KMS-11 (cell line): ENCODE measurements at regions not wholly inside any gene's neighbourhood (a gene's known extent, or its start where the extent isn't known, plus 50 kb on each side); places are given as distances from the start of the nearest gene placed in this dataset.
"Not testable (repeated sequence)": the region's sequence is repeated elsewhere in the genome, so short reads cannot be mapped to it uniquely, and the experiment has no call there.

Experiments
- H2AFZ ChIP-seq: fragments of 200-600 bp; sonication (generic); 2 replicates; pipeline ENCODE4 v1.6.1; 2016; ENCODE audit warnings: antibody characterized with exemption, mixed run types, low read depth
- H3K27ac ChIP-seq: fragments of 200-600 bp; sonication (generic); 2 replicates; pipeline ENCODE4 v1.6.1; 2016; ENCODE audit warnings: mild to moderate bottlenecking, mixed run types
- H3K27me3 ChIP-seq: fragments of 200-600 bp; sonication (generic); 2 replicates; pipeline ENCODE4 v1.6.1; 2017; ENCODE audit warnings: mild to moderate bottlenecking, low read depth, mixed run types, moderate library complexity; ENCODE audit not compliant: insufficient read depth
- H3K36me3 ChIP-seq: fragments of 200-600 bp; sonication (generic); 2 replicates; pipeline ENCODE4 v1.6.1; 2017; ENCODE audit warnings: mild to moderate bottlenecking, mixed run types; ENCODE audit not compliant: insufficient read depth
- H3K4me1 ChIP-seq: fragments of 200-600 bp; sonication (generic); 2 replicates; pipeline ENCODE4 v1.6.1; 2016; ENCODE audit warnings: mild to moderate bottlenecking, low read depth, mixed run types; ENCODE audit not compliant: poor library complexity, severe bottlenecking
- H3K4me2 ChIP-seq: fragments of 200-600 bp; sonication (generic); 2 replicates; pipeline ENCODE4 v1.7.0; 2016; ENCODE audit warnings: mild to moderate bottlenecking, mixed run types
- H3K4me3 ChIP-seq: fragments of 200-600 bp; sonication (generic); IDR thresholded peaks from 2 replicates; pipeline ENCODE4 v1.6.1; 2017; ENCODE audit warnings: low read depth, low read length, mixed read lengths; ENCODE audit not compliant: insufficient read depth
- H3K79me2 ChIP-seq: fragments of 200-600 bp; sonication (generic); 2 replicates; pipeline ENCODE4 v1.6.1; 2016; ENCODE audit warnings: low read depth, mixed run types; ENCODE audit not compliant: insufficient read depth
- H3K9ac ChIP-seq: fragments of 200-600 bp; sonication (generic); 2 replicates; pipeline ENCODE4 v1.6.1; 2016; ENCODE audit warnings: mild to moderate bottlenecking, mixed run types
- H4K20me1 ChIP-seq: fragments of 200-600 bp; sonication (generic); 2 replicates; pipeline ENCODE4 v1.6.1; 2016; ENCODE audit warnings: mild to moderate bottlenecking, mixed run types; ENCODE audit not compliant: insufficient read depth
- CTCF ChIP-seq: fragments of 200-600 bp; sonication (generic); conservative IDR thresholded peaks from 2 replicates; pipeline ENCODE4 v1.6.1; 2017; ENCODE audit warnings: low read depth, mild to moderate bottlenecking, antibody characterized with exemption, low read length, moderate library complexity, mixed read lengths

DNA sequence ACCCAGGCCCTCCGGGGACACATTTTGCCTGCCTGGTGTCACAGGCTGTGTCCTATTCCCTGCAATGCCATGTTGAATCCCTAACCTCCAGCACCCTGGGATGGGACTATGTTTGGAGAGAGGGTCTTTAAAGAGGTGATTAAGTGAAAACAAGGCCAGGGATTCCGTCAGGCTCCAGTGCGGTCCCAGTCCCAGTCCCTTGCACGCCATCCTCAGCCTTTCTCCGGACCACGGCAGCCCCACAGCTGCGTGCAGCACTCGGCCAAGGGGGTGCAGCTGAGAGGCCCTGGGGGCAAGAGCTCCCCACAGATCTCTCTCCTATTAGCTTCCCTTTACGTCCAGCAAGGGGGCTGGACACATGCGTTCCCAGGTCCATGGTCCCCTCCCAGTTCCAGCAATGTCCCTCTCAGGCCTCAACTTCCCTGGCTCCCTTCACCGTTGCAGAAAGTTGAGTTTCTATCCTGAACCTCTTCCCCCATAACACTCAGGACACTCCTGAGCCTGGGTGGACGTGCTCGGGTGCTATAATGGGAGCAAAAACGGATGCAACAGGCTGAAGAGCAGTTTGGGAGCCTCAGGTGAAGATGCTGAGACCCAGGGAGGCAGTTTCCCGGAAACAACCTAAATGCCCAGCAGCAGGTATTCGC is 1422.7 kb downstream of the BRD1 start:
- no peaks in the 10 kb centered on the region for H3K79me2 ChIP-seq
- H3K4me3 ChIP-seq: no peak overlapping the region
- H3K9ac ChIP-seq: no peak overlapping the region
- H2AFZ ChIP-seq: no peak overlapping the region
- no peaks in the 10 kb centered on the region for H3K36me3 ChIP-seq
- no peak for TF ChIP-seq CTCF
- H3K27ac ChIP-seq: no peak overlapping the region
- no peaks in the 10 kb centered on the region for H4K20me1 ChIP-seq
- H3K27me3 ChIP-seq: no peaks in the 10 kb centered on the region
- H3K4me1 ChIP-seq: no peaks in the 10 kb centered on the region
- H3K4me2 ChIP-seq: no peak overlapping the region

DNA sequence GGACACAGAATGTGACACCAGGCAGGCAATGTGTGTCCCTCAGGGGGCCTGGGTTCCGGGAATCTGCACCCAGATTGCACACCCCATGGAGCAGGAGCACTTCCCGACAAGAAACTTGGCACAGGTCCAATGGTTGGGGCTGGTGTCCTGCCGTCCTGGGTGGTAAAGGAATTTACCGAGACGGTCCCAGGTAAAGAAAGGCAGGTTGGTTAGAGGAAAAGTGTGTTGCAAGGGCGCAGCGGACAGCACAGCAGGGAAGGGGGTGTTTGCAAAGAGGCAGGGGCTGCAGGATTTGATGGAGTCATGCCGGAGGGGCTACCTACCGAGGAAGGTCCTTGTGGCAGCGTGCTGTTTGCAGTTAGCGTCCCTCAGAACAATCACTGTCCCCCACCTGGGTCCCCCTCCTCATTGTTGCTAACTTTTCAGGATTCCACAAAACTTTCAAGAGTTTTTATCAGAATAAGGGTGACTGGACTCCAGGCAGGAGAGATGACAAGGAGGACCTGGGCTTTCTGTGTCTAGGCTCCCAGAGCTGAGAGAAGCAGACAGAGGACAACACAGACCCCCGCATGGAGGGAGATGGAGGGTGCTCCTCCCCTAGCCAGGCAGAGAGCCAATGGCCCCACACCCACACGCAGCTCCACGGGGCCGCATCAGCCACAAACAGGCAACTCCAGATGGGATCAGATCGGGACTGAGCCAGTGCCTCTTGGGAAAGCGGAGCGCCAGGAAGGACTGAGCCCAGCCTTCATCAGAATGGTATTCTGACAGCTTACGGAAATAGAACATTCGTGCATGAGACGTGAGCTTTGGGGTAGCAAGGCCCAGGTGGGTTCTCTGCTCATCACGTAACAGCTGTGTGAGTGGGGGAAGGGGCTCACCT is 1423.9 kb downstream of the BRD1 start:
- no peaks in the 10 kb centered on the region for H3K4me1 ChIP-seq
- no peaks in the 10 kb centered on the region for H3K79me2 ChIP-seq
- H4K20me1 ChIP-seq: no peaks in the 10 kb centered on the region
- H3K36me3 ChIP-seq: no peaks in the 10 kb centered on the region
- H3K4me2 ChIP-seq: no peak overlapping the region
- no peak for TF ChIP-seq CTCF
- no peak overlapping the region for H2AFZ ChIP-seq
- no peak overlapping the region for H3K9ac ChIP-seq
- no peaks in the 10 kb centered on the region for H3K27me3 ChIP-seq
- no peak overlapping the region for H3K27ac ChIP-seq
- no peak overlapping the region for H3K4me3 ChIP-seq

DNA sequence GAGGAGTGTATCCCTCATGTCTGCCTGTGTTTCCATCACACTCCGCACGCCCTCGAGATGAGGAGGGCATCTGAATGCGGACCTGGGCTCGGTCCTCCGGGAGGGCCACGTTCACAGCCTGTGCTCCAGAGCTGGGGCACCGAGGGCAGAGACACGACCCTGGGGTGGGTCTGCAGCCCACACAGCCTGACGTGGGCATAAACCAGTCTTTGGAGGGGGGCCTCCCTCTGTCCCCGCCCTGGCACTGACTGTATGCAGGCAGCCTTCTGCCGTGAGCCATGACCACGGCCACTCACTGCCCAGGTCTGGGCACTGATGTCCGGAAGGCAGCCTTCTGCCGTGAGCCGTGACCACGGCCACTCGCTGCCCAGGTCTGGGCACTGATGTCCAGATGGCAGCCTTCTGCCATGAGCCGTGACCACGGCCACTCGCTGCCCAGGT is 1425.1 kb downstream of the BRD1 start:
- no peak overlapping the region for H3K4me3 ChIP-seq
- no peaks in the 10 kb centered on the region for H3K36me3 ChIP-seq
- no peak overlapping the region for H3K9ac ChIP-seq
- no peaks in the 10 kb centered on the region for H4K20me1 ChIP-seq
- H3K27ac ChIP-seq: no peak overlapping the region
- no peak overlapping the region for H3K4me2 ChIP-seq
- H2AFZ ChIP-seq: no peak overlapping the region
- no peaks in the 10 kb centered on the region for H3K79me2 ChIP-seq
- H3K27me3 ChIP-seq: no peaks in the 10 kb centered on the region
- no peak for TF ChIP-seq CTCF
- no peaks in the 10 kb centered on the region for H3K4me1 ChIP-seq

- H3K36me3 ChIP-seq, H3K27me3 ChIP-seq, H3K4me2 ChIP-seq, H3K4me1 ChIP-seq, H3K4me3 ChIP-seq, H3K27ac ChIP-seq, H4K20me1 ChIP-seq, H3K9ac ChIP-seq, H3K79me2 ChIP-seq, H2AFZ ChIP-seq: not testable (repeated sequence)
Observed at GRCh38 chr22:48401523-48401922, 1426.2 kb downstream of the BRD1 start.
